ENCODE measurements at regions not wholly inside any gene's neighbourhood (a gene's known extent, or its start where the extent isn't known, plus 50 kb on each side); places are given as distances from the start of the nearest gene placed in this dataset.

DNA sequence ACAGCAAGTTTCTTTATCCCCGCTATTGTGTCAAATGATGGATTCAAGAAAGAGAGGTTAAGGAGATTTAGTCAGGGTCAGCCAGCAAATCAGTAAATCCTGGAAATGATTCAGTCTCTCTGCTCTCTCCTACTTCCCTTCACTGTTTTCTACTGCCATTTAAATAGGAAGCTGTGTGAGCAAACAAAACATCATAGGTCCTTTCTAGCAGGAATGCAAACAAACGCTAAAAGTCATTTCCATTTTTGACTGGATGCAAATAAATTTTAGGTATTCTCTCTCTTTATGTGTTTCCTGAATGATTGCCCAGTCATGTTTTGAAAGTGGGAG lies 299.4 kb upstream of the RORA start:
- TF ChIP-seq, protein P1, sequence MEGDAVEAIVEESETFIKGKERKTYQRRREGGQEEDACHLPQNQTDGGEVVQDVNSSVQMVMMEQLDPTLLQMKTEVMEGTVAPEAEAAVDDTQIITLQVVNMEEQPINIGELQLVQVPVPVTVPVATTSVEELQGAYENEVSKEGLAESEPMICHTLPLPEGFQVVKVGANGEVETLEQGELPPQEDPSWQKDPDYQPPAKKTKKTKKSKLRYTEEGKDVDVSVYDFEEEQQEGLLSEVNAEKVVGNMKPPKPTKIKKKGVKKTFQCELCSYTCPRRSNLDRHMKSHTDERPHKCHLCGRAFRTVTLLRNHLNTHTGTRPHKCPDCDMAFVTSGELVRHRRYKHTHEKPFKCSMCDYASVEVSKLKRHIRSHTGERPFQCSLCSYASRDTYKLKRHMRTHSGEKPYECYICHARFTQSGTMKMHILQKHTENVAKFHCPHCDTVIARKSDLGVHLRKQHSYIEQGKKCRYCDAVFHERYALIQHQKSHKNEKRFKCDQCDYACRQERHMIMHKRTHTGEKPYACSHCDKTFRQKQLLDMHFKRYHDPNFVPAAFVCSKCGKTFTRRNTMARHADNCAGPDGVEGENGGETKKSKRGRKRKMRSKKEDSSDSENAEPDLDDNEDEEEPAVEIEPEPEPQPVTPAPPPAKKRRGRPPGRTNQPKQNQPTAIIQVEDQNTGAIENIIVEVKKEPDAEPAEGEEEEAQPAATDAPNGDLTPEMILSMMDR (IDR thresholded peaks at IDR 0.05; ENCODE audit: low read depth, low read length), result no peak
- peak overlapping the region; percentile 56 for H3K27ac ChIP-seq
- no peaks in the 10 kb centered on the region for H3K36me3 ChIP-seq
- H3K4me3 ChIP-seq (ENCODE audit: low read depth, low read length), result no peak overlapping the region
- no peaks in the 10 kb centered on the region for H3K9me3 ChIP-seq (ENCODE audit: severe bottlenecking)
- H3K27me3 ChIP-seq (ENCODE audit: insufficient read depth, low read depth, severe bottlenecking), result no peaks in the 10 kb centered on the region
- DNase-seq, result no peak

DNA sequence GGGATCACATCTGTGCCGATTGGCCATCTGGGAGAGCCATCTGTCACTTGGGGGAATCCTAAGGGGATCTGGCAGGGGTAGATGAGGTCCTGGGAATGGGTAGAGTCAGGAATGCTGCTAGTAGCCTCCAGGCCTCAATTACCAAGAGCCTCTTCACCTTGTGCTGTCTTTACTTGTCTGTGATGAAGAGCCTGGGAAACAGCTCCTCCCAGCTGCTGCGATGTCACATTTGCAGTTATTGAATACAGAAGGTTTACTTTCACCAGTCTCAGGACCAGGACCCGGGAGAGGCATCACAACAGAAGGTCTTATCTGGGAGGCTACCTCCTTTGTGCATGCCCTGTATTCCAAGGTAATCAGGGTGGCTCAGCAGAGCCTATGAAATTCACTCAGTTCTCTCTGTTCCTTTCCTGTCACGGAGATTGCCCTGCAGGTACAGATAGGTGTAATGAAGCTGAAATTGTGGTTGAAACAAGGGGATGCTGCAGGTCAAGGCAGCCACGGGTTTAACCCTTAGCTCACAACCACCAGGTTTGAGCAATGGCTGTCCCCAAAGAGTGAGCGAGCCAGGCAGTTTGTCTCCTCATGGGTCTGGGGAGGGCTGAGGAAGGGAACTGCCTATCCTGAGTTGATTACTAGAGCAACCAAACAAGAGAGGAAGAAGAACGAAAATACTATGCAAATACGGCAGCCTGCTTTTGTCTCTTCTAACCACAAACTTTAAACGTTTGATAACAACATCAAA lies 298.9 kb upstream of the RORA start:
- TF ChIP-seq, protein P1 (IDR thresholded peaks at IDR 0.05; ENCODE audit: low read depth, low read length), result peak; percentile 51
- H3K4me3 ChIP-seq (ENCODE audit: low read depth, low read length), result peak overlapping the region; percentile 15
- H3K27ac ChIP-seq, result peak overlapping the region; percentile 56
- no peaks in the 10 kb centered on the region for H3K9me3 ChIP-seq (ENCODE audit: severe bottlenecking)
- no peaks in the 10 kb centered on the region for H3K36me3 ChIP-seq
- H3K27me3 ChIP-seq (ENCODE audit: insufficient read depth, low read depth, severe bottlenecking), result no peaks in the 10 kb centered on the region
- DNase-seq, result peak; percentile 82

DNA sequence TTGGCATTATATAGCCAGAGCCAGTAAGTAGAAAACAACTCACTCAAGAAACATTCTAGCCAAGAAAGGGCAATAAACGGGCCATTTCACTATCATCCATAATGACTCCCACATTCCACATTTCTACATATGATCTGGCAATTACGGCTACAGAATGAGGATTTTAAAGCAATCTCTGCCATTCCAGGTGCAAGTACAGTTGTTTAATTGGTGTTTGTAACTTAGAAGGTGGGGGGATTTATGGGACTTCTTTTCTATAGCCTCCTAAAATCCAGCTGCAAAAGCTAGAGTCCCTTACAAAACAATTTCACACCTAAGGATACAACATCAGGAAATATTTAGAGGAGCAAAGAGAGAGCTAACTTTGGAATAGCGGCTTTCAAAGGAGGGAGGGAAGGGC lies 295.4 kb upstream of the RORA start:
- no peaks in the 10 kb centered on the region for H3K9me3 ChIP-seq (ENCODE audit: severe bottlenecking)
- no peaks in the 10 kb centered on the region for H3K36me3 ChIP-seq
- H3K27me3 ChIP-seq (ENCODE audit: insufficient read depth, low read depth, severe bottlenecking), result no peaks in the 10 kb centered on the region
- DNase-seq, result no peak
- no peak overlapping the region for H3K27ac ChIP-seq
- H3K4me3 ChIP-seq (ENCODE audit: low read depth, low read length), result no peak overlapping the region
- TF ChIP-seq, protein P1 (IDR thresholded peaks at IDR 0.05; ENCODE audit: low read depth, low read length), result no peak

DNA sequence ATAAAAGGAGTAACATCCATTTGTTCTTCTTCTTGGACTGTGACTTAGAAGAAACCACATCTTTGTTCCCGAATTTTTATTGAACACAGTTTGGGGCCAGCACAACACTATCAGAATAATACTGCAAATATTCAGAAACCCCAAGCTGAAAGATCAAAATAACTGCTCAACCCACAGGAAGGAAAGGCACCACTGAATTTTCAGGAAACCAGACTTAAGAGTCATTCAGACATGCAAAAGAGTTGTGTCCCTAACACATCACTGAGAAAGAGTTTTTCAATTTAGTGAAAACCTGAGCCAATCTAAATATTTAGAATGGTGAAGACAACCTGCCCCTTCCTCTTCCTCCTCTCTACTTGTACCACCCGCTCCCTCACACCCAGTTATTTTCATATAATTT lies 295.0 kb upstream of the RORA start:
- Histone ChIP-seq H3K27ac (no peak overlapping the region), H3K9me3 (ENCODE audit: severe bottlenecking) (no peaks in the 10 kb centered on the region), H3K27me3 (ENCODE audit: insufficient read depth, low read depth, severe bottlenecking) (no peaks in the 10 kb centered on the region), H3K4me3 (ENCODE audit: low read depth, low read length) (no peak overlapping the region), H3K36me3 (no peaks in the 10 kb centered on the region)
- DNase-seq, result no peak
- TF ChIP-seq, protein P1 (IDR thresholded peaks at IDR 0.05; ENCODE audit: low read depth, low read length), result no peak

DNA sequence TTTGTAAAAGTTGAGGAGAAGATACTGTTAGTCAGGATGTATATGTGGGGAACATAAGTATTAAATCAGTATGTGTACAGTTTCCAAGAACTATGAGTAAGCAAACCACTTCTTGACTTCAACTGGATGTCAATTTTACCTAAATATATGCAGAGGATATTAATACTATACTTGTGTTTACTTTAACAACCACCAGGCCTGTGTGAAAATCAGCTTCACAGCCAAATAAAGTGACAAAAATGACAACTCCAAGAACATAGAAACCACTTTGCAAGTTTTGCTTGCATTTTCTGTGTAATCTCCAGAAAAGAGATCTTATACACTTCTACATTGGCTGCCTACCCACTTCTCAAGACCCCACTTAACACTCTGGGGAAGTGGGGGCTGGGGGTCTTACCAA lies 293.3 kb upstream of the RORA start:
- H3K27me3 ChIP-seq (ENCODE audit: insufficient read depth, low read depth, severe bottlenecking), result no peaks in the 10 kb centered on the region
- no peaks in the 10 kb centered on the region for H3K9me3 ChIP-seq (ENCODE audit: severe bottlenecking)
- H3K27ac ChIP-seq, result no peak overlapping the region
- no peaks in the 10 kb centered on the region for H3K36me3 ChIP-seq
- TF ChIP-seq, protein P1 (IDR thresholded peaks at IDR 0.05; ENCODE audit: low read depth, low read length), result no peak
- no peak for DNase-seq
- no peak overlapping the region for H3K4me3 ChIP-seq (ENCODE audit: low read depth, low read length)

DNA sequence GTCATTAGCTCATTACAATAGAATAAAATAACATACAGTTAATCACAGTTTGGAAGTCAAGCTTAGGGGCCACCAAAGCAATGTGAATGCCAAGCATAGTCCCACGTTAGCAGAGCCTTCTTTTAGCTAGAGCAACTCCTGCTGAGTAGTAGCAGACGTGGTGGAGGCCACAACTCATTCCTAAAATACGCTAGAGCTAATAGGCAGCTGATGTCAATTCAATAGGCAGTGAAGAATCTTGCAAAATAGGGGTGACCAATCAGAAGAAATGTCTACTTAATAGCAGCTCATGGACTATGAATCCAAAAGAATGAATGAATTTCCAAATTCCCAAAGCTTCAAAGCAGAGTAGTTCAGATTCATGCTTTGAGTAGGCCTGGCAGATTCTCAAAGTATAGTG lies 292.9 kb upstream of the RORA start:
- Histone ChIP-seq H3K27ac (no peak overlapping the region), H3K36me3 (no peaks in the 10 kb centered on the region), H3K9me3 (ENCODE audit: severe bottlenecking) (no peaks in the 10 kb centered on the region), H3K27me3 (ENCODE audit: insufficient read depth, low read depth, severe bottlenecking) (no peaks in the 10 kb centered on the region), H3K4me3 (ENCODE audit: low read depth, low read length) (no peak overlapping the region)
- DNase-seq, result no peak
- TF ChIP-seq, protein P1 (IDR thresholded peaks at IDR 0.05; ENCODE audit: low read depth, low read length), result no peak

Data from WERI-Rb-1 (cell line).